Loucy (cell line): ENCODE measurements at regions not wholly inside any gene's neighbourhood (a gene's known extent, or its start where the extent isn't known, plus 50 kb on each side); places are given as distances from the start of the nearest gene placed in this dataset.

Source experiments
- H2AFZ ChIP-seq: fragments of 200-600 bp; sonication (generic); 2 replicates; pipeline ENCODE4 v1.6.0; 2016; ENCODE audit warnings: antibody characterized with exemption, mild to moderate bottlenecking, low read length, moderate library complexity
- H3F3A ChIP-seq: fragments of 200-600 bp; 2 replicates; pipeline ENCODE4 v1.6.0; 2016; ENCODE audit warnings: antibody characterized with exemption, low read depth, mild to moderate bottlenecking
- H3K27me3 ChIP-seq: fragments of 200-600 bp; sonication (generic); 2 replicates; pipeline ENCODE4 v1.6.1; 2014; ENCODE audit warnings: low read length, mild to moderate bottlenecking; ENCODE audit not compliant: insufficient read depth, poor library complexity, severe bottlenecking
- H3K36me3 ChIP-seq: fragments of 200-600 bp; sonication (generic); 2 replicates; pipeline ENCODE4 v1.6.1; 2016; ENCODE audit warnings: low read length; ENCODE audit not compliant: insufficient read depth
- H3K4me1 ChIP-seq: fragments of 200-600 bp; sonication (generic); 2 replicates; pipeline ENCODE4 v1.5.1; 2014; ENCODE audit warnings: low read length, mild to moderate bottlenecking; ENCODE audit not compliant: insufficient read depth, poor library complexity, severe bottlenecking
- H3K4me2 ChIP-seq: fragments of 200-600 bp; sonication (generic); 2 replicates; pipeline ENCODE4 v1.6.0; 2014; ENCODE audit warnings: antibody characterized with exemption, low read length, low read depth, mild to moderate bottlenecking; ENCODE audit not compliant: poor library complexity, severe bottlenecking
- H3K4me3 ChIP-seq: fragments of 200-600 bp; sonication (generic); 2 replicates; pipeline ENCODE4 v1.5.1; 2014; ENCODE audit warnings: low read length, mild to moderate bottlenecking, mixed read lengths; ENCODE audit not compliant: poor library complexity, severe bottlenecking
- H3K79me2 ChIP-seq: fragments of 200-600 bp; sonication (generic); 2 replicates; pipeline ENCODE4 v1.6.1; 2014; ENCODE audit warnings: low read length; ENCODE audit not compliant: insufficient read depth
- H3K9ac ChIP-seq: fragments of 200-600 bp; sonication (generic); 2 replicates; pipeline ENCODE4 v1.6.0; 2014; ENCODE audit warnings: mild to moderate bottlenecking, low read depth, low read length, moderate library complexity; ENCODE audit not compliant: poor library complexity, severe bottlenecking
- H3K9me2 ChIP-seq: fragments of 200-600 bp; sonication (generic); replicated peaks from 2 replicates; pipeline ENCODE4 v1.6.1; 2016; ENCODE audit warnings: low read depth, low read length, mixed read lengths
- H3K9me3 ChIP-seq: fragments of 200-600 bp; sonication (generic); 2 replicates; pipeline ENCODE4 v1.6.1; 2014; ENCODE audit warnings: mild to moderate bottlenecking, antibody characterized with exemption, low read length, low read depth; ENCODE audit not compliant: insufficient read depth
- H4K20me1 ChIP-seq: fragments of 200-600 bp; sonication (generic); 2 replicates; pipeline ENCODE4 v1.6.0; 2014; ENCODE audit warnings: antibody characterized with exemption, low read length, mild to moderate bottlenecking; ENCODE audit not compliant: insufficient read depth, poor library complexity, severe bottlenecking
- EZH2phosphoT487 ChIP-seq: fragments of 200-600 bp; IDR thresholded peaks from 2 replicates; pipeline ENCODE4 v1.6.1; 2018; ENCODE audit warnings: antibody characterized with exemption, mild to moderate bottlenecking, moderate library complexity, borderline replicate concordance
- TF ChIP-seq, protein P1 (sequence below): fragments of 200-600 bp; sonication (generic); conservative IDR thresholded peaks from 2 replicates; pipeline ENCODE4 v1.5.1; 2014; ENCODE audit warnings: mild to moderate bottlenecking, antibody characterized with exemption, low read length

DNA sequence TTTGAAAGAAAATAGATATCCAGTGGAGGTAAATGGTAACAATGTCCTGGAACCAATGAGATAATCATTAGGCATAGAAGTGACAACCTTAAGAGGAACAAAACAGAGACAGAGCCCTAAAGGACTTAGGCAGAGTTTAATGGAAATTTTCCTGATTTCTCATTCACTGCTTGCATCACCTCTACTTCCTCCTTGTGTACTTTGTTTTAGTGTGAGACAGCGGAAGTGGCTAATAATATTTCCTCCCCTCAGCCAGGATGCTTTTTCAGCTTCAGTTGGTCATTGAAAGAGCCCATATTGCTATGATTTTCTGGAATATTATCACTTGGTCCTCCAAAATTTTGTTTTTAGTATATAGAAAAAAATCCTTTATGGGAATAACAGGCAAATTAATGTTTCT is 153.4 kb upstream of the MPDZ start:
- H4K20me1 ChIP-seq = no peaks in the 10 kb centered on the region
- H3K9ac ChIP-seq = no peak overlapping the region
- no peak for TF ChIP-seq EZH2phosphoT487
- TF ChIP-seq, protein P1, sequence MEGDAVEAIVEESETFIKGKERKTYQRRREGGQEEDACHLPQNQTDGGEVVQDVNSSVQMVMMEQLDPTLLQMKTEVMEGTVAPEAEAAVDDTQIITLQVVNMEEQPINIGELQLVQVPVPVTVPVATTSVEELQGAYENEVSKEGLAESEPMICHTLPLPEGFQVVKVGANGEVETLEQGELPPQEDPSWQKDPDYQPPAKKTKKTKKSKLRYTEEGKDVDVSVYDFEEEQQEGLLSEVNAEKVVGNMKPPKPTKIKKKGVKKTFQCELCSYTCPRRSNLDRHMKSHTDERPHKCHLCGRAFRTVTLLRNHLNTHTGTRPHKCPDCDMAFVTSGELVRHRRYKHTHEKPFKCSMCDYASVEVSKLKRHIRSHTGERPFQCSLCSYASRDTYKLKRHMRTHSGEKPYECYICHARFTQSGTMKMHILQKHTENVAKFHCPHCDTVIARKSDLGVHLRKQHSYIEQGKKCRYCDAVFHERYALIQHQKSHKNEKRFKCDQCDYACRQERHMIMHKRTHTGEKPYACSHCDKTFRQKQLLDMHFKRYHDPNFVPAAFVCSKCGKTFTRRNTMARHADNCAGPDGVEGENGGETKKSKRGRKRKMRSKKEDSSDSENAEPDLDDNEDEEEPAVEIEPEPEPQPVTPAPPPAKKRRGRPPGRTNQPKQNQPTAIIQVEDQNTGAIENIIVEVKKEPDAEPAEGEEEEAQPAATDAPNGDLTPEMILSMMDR = no peak

DNA sequence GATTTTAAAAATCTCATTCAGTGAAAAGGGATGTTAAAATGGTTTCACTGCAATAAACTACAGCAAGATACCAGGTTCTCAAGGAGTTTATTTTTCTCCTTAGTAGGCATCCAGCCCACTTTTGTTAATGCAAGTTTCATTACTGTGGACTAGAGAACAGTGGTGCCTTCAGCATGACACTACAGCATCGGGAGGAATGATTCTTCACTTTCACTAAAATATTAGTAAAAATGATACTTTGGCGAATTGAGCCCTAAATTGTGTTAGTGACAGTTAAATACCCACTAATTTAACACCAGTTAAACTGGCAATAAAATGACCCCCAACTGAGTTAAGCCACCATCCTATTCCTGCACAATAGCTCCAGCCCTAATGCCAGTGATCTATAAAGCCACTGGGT is 152.2 kb upstream of the MPDZ start:
- Histone ChIP-seq H3K36me3 (no peaks in the 10 kb centered on the region), H2AFZ (no peak overlapping the region), H3K9me2 (no peaks in the 10 kb centered on the region), H3K79me2 (no peaks in the 10 kb centered on the region), H3K27me3 (no peaks in the 10 kb centered on the region), H3K9ac (no peak overlapping the region), H3K4me3 (no peak overlapping the region), H3K4me1 (no peaks in the 10 kb centered on the region), H3K4me2 (no peak overlapping the region), H3F3A (no peaks in the 10 kb centered on the region), H3K9me3 (no peaks in the 10 kb centered on the region), H4K20me1 (no peaks in the 10 kb centered on the region)
- no peak for TF ChIP-seq EZH2phosphoT487
- TF ChIP-seq, protein P1 = no peak

More for the DNA sequence above, 153.4 kb upstream of the MPDZ start:
- no peak overlapping the region for H3K4me2 ChIP-seq
- H3F3A ChIP-seq = no peaks in the 10 kb centered on the region
- no peaks in the 10 kb centered on the region for H3K9me3 ChIP-seq
- H2AFZ ChIP-seq = no peak overlapping the region
- H3K4me3 ChIP-seq = no peak overlapping the region
- H3K9me2 ChIP-seq = no peaks in the 10 kb centered on the region
- H3K27me3 ChIP-seq = no peaks in the 10 kb centered on the region
- H3K4me1 ChIP-seq = no peaks in the 10 kb centered on the region
- no peaks in the 10 kb centered on the region for H3K79me2 ChIP-seq
- no peaks in the 10 kb centered on the region for H3K36me3 ChIP-seq

DNA sequence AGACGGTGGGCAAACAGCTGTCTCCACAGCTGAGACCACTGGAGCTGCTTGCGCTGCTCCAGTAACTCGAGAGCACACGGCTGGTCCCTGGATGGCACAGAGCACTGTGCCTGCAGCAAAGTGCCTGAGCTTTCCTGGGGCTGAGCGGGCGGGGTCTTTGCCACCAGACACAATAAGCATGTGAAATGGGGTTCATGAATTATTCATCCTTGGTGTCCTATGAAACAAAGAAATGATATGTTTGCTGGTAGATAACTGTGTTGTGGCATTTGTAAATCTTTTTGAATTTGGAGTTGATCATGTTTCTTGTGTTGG is 151.7 kb upstream of the MPDZ start:
- Histone ChIP-seq H3K9me3 (no peaks in the 10 kb centered on the region), H3K9ac (no peak overlapping the region), H2AFZ (no peak overlapping the region), H3K27me3 (no peaks in the 10 kb centered on the region), H3K4me3 (no peak overlapping the region), H3K79me2 (no peaks in the 10 kb centered on the region), H4K20me1 (no peaks in the 10 kb centered on the region), H3K4me1 (no peaks in the 10 kb centered on the region), H3F3A (no peaks in the 10 kb centered on the region), H3K36me3 (no peaks in the 10 kb centered on the region), H3K4me2 (no peak overlapping the region), H3K9me2 (no peaks in the 10 kb centered on the region)
- no peak for TF ChIP-seq EZH2phosphoT487
- TF ChIP-seq, protein P1 = no peak
